ENCODE measurements at regions not wholly inside any gene's neighbourhood (a gene's known extent, or its start where the extent isn't known, plus 50 kb on each side); places are given as distances from the start of the nearest gene placed in this dataset.

- DNase-seq (ENCODE audit: low read depth in 4 of 6, low spot score in 6 of 6) = peak in 1 of 6 donors; percentile 32
- H3K4me3 ChIP-seq (ENCODE audit: low read depth, low read length) = no peak overlapping the region
- peaks cover 15% of the 10 kb centered on the region for H3K4me1 ChIP-seq (ENCODE audit: control insufficient read depth, insufficient read depth, low read length)
- H3K27ac ChIP-seq (ENCODE audit: low read depth, low read length) = no peak overlapping the region
- no peaks in the 10 kb centered on the region for H3K9me3 ChIP-seq (ENCODE audit: control insufficient read depth, insufficient read depth, low read length)
- H3K27me3 ChIP-seq (ENCODE audit: control insufficient read depth, insufficient read depth, low read length) = no peaks in the 10 kb centered on the region
- H3K36me3 ChIP-seq (ENCODE audit: control insufficient read depth, insufficient read depth, low read length) = peaks cover 4% of the 10 kb centered on the region
- 80% methylated on average over 2 of the region's 3 CpGs for WGBS (ENCODE audit: insufficient coverage)
Observed at GRCh38 chr1:22241250-22241649, 98.4 kb upstream of the WNT4 start.

GRCh38 chr1:22241811-22242210 lies 98.9 kb upstream of the WNT4 start:
- WGBS (ENCODE audit: insufficient coverage) = 87% methylated on average over 7 of the region's 9 CpGs
- Histone ChIP-seq H3K27me3 (ENCODE audit: control insufficient read depth, insufficient read depth, low read length) (no peaks in the 10 kb centered on the region), H3K27ac (ENCODE audit: low read depth, low read length) (no peak overlapping the region), H3K4me1 (ENCODE audit: control insufficient read depth, insufficient read depth, low read length) (peaks cover 15% of the 10 kb centered on the region), H3K36me3 (ENCODE audit: control insufficient read depth, insufficient read depth, low read length) (peaks cover 4% of the 10 kb centered on the region), H3K9me3 (ENCODE audit: control insufficient read depth, insufficient read depth, low read length) (no peaks in the 10 kb centered on the region), H3K4me3 (ENCODE audit: low read depth, low read length) (no peak overlapping the region)
- no peak for DNase-seq (ENCODE audit: low read depth in 4 of 6, low spot score in 6 of 6)

DNA sequence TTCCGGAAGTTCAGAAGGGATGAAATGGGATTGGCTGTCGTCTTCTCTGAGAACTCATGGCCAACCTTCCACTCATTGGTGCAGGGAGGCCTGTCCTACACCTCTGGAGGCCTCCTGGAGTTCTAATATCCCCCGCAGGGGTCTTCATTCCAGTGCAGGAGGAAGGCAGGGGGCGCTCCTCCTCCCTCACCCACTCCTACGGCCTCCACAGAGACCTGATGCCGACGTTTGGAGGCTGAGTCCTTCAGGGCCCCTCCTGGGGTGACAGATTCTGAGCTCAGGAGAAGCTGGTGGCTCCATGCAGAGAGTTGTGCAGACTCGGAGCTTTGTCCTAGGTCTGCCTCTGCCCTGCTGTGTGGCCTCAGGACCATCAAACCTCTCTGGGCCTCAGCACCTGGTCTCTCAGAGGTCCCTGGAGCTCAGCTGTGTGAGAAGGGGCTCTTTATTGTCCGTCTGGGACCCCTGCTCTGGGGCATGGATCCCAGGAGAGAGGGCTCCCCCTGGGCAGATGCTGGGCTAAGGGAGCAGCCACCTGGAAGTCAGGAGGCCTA lies 102.3 kb upstream of the WNT4 start:
- Histone ChIP-seq H3K27me3 (ENCODE audit: control insufficient read depth, insufficient read depth, low read length) (no peaks in the 10 kb centered on the region), H3K9me3 (ENCODE audit: control insufficient read depth, insufficient read depth, low read length) (no peaks in the 10 kb centered on the region), H3K4me3 (ENCODE audit: low read depth, low read length) (no peak overlapping the region), H3K36me3 (ENCODE audit: control insufficient read depth, insufficient read depth, low read length) (no peaks in the 10 kb centered on the region), H3K27ac (ENCODE audit: low read depth, low read length) (no peak overlapping the region), H3K4me1 (ENCODE audit: control insufficient read depth, insufficient read depth, low read length) (peaks cover 29% of the 10 kb centered on the region)
- 87% methylated on average over 4 of the region's 9 CpGs for WGBS (ENCODE audit: insufficient coverage)
- no peak for DNase-seq (ENCODE audit: low read depth in 4 of 6, low spot score in 6 of 6)

DNA sequence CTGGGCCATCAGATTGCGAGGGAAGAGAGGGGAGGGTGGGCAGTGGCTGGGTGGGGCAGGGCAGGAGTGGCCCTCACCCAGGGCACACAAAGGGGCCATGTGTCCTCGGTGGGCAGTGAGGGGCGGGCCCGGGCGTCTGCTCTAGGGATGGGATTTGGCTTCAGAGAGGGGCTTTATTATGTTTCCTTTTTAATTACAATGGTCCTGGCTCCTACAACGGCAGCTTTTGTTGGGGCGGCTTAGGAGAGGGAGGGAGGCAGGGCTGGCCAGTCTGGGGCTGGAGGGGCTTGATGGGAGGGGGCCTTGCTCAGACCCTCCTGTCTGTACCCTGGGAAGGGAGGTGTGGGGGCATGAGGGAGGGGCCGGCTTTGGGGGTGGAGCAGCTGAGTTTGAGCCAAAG lies 102.8 kb upstream of the WNT4 start:
- H3K36me3 ChIP-seq (ENCODE audit: control insufficient read depth, insufficient read depth, low read length) = no peaks in the 10 kb centered on the region
- DNase-seq (ENCODE audit: low read depth in 4 of 6, low spot score in 6 of 6) = peak in 2 of 6 donors; percentile 24 to 51
- H3K27me3 ChIP-seq (ENCODE audit: control insufficient read depth, insufficient read depth, low read length) = no peaks in the 10 kb centered on the region
- peaks cover 32% of the 10 kb centered on the region for H3K4me1 ChIP-seq (ENCODE audit: control insufficient read depth, insufficient read depth, low read length)
- no peak overlapping the region for H3K4me3 ChIP-seq (ENCODE audit: low read depth, low read length)
- no peaks in the 10 kb centered on the region for H3K9me3 ChIP-seq (ENCODE audit: control insufficient read depth, insufficient read depth, low read length)
- no peak overlapping the region for H3K27ac ChIP-seq (ENCODE audit: low read depth, low read length)
- WGBS (ENCODE audit: insufficient coverage) = 20% methylated on average over 7 of the region's 8 CpGs

DNA sequence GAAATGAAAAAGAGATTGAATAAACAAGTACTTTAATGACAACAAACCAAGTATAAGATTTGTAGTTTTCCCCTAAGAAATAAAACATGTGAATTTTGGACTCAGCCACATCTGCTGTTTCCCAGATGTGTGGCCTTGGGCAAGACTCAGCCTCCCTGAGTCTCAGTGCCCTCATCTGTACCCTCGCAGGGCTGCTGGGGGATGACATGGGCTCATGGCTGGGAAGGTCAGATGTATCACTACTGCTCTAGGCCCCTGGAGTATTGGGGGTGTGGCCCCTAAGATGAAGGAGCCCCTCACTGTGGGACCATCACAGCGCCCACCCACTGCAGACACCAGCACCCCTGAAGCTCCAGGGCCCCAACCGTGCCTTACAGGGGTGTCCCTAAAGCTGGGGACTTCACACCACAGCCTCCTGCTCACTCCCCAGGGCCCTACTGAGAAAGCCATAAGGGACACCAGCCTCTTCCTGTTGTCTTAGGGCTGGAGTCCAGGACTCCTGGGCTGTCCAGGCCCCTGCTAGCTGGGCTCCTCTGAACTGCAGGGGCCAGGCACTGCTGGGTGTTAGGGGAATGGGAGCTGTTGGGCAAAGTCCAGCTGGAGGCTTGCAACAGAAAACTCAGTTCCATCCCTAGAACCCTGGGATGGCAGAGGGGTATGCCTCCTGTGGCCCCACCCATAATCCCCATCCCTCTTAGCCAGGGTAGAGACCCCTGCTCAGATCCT lies 104.0 kb upstream of the WNT4 start:
- no peak for DNase-seq (ENCODE audit: low read depth in 4 of 6, low spot score in 6 of 6)
- WGBS (ENCODE audit: insufficient coverage) = 88% methylated on average over 3 of the region's 3 CpGs

DNA sequence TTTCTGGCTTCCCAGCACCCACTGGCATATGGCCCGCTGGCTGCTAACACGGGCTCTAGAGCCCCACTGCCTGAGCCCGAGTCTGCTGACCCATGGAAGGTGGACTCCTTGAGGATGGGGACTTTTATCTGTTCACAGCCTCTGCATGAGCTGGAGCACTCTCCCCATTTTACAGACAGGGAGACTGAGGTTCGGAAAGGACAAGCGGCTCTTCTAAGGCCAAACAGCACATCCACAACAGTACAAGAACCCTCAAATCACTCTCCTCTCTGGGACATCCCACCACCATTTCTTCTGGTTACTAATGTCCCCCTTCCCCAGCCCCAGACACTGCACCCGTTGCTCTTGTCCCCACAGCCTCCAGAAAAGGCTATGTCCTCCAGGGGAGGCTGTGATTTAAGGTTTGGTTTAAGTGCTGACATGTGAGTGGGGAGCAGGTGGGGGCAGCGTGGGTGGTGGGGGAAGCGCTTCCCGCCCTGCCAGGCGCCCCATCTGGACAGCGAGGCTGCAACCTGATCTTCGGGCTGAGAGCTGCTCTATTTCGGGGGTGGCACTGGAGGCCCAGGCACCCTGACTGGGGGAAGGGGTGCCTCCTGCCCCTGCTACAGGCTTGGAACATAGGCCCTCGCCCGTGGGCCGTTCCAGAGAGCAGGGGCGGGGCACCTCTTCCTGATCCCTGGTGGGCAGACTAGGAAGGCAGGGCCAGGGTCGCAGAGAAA lies 104.8 kb upstream of the WNT4 start:
- no peaks in the 10 kb centered on the region for H3K27me3 ChIP-seq (ENCODE audit: control insufficient read depth, insufficient read depth, low read length)
- H3K9me3 ChIP-seq (ENCODE audit: control insufficient read depth, insufficient read depth, low read length) = no peaks in the 10 kb centered on the region
- H3K27ac ChIP-seq (ENCODE audit: low read depth, low read length) = no peak overlapping the region
- no peak overlapping the region for H3K4me3 ChIP-seq (ENCODE audit: low read depth, low read length)
- H3K4me1 ChIP-seq (ENCODE audit: control insufficient read depth, insufficient read depth, low read length) = peaks cover 36% of the 10 kb centered on the region
- WGBS (ENCODE audit: insufficient coverage) = 73% methylated on average over 14 of the region's 18 CpGs
- H3K36me3 ChIP-seq (ENCODE audit: control insufficient read depth, insufficient read depth, low read length) = no peaks in the 10 kb centered on the region
- no peak for DNase-seq (ENCODE audit: low read depth in 4 of 6, low spot score in 6 of 6)

More for the DNA sequence above, 104.0 kb upstream of the WNT4 start:
- Histone ChIP-seq H3K27ac (ENCODE audit: low read depth, low read length) (no peak overlapping the region), H3K9me3 (ENCODE audit: control insufficient read depth, insufficient read depth, low read length) (no peaks in the 10 kb centered on the region), H3K4me3 (ENCODE audit: low read depth, low read length) (no peak overlapping the region), H3K27me3 (ENCODE audit: control insufficient read depth, insufficient read depth, low read length) (no peaks in the 10 kb centered on the region), H3K36me3 (ENCODE audit: control insufficient read depth, insufficient read depth, low read length) (no peaks in the 10 kb centered on the region), H3K4me1 (ENCODE audit: control insufficient read depth, insufficient read depth, low read length) (peaks cover 33% of the 10 kb centered on the region)

- Histone ChIP-seq H3K27me3 (ENCODE audit: control insufficient read depth, insufficient read depth, low read length) (no peaks in the 10 kb centered on the region), H3K4me1 (ENCODE audit: control insufficient read depth, insufficient read depth, low read length) (peaks cover 44% of the 10 kb centered on the region), H3K9me3 (ENCODE audit: control insufficient read depth, insufficient read depth, low read length) (no peaks in the 10 kb centered on the region), H3K4me3 (ENCODE audit: low read depth, low read length) (no peak overlapping the region), H3K36me3 (ENCODE audit: control insufficient read depth, insufficient read depth, low read length) (no peaks in the 10 kb centered on the region), H3K27ac (ENCODE audit: low read depth, low read length) (no peak overlapping the region)
- no peak for DNase-seq (ENCODE audit: low read depth in 4 of 6, low spot score in 6 of 6)
- 46% methylated on average over 5 of the region's 8 CpGs for WGBS (ENCODE audit: insufficient coverage)
Observed at GRCh38 chr1:22248746-22249145, 105.8 kb upstream of the WNT4 start.

- WGBS (ENCODE audit: insufficient coverage) = 85% methylated on average over 10 of the region's 11 CpGs
- Histone ChIP-seq H3K36me3 (ENCODE audit: control insufficient read depth, insufficient read depth, low read length) (no peaks in the 10 kb centered on the region), H3K27me3 (ENCODE audit: control insufficient read depth, insufficient read depth, low read length) (no peaks in the 10 kb centered on the region), H3K9me3 (ENCODE audit: control insufficient read depth, insufficient read depth, low read length) (no peaks in the 10 kb centered on the region), H3K4me3 (ENCODE audit: low read depth, low read length) (no peak overlapping the region), H3K4me1 (ENCODE audit: control insufficient read depth, insufficient read depth, low read length) (peaks cover 56% of the 10 kb centered on the region), H3K27ac (ENCODE audit: low read depth, low read length) (no peak overlapping the region)
- no peak for DNase-seq (ENCODE audit: low read depth in 4 of 6, low spot score in 6 of 6)
Observed at GRCh38 chr1:22249928-22250680, 107.2 kb upstream of the WNT4 start.

DNA sequence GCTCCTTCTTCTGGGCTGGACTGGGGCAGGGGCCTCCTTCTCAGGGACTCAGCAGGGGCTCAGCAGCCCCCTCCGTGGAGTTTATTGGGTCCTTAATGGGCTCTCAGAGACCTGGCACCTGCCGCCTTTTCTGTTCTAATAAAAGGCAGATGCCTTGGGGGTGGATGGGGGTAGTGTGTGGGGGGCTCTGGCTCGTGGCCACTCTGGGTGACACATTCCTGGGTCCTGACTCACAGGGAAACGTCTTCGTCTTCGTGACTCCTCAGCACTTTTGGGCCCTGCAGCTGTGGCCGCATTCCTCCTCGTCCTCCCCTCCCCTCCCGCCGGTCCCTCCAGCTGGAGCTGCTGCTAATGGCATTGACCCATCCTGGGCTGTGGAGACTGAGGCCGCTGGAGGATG lies 107.8 kb upstream of the WNT4 start:
- H3K9me3 ChIP-seq (ENCODE audit: control insufficient read depth, insufficient read depth, low read length) = no peaks in the 10 kb centered on the region
- no peaks in the 10 kb centered on the region for H3K36me3 ChIP-seq (ENCODE audit: control insufficient read depth, insufficient read depth, low read length)
- H3K27me3 ChIP-seq (ENCODE audit: control insufficient read depth, insufficient read depth, low read length) = no peaks in the 10 kb centered on the region
- H3K27ac ChIP-seq (ENCODE audit: low read depth, low read length) = no peak overlapping the region
- peaks cover 56% of the 10 kb centered on the region for H3K4me1 ChIP-seq (ENCODE audit: control insufficient read depth, insufficient read depth, low read length)
- no peak overlapping the region for H3K4me3 ChIP-seq (ENCODE audit: low read depth, low read length)
- DNase-seq (ENCODE audit: low read depth in 4 of 6, low spot score in 6 of 6) = no peak
- WGBS (ENCODE audit: insufficient coverage) = 47% methylated on average over 8 of the region's 11 CpGs
